ENCODE measurements at regions not wholly inside any gene's neighbourhood (a gene's known extent, or its start where the extent isn't known, plus 50 kb on each side); places are given as distances from the start of the nearest gene placed in this dataset.
A peak's percentile ranks its signal among the peaks of the same experiment; 100 is the strongest.

GRCh38 chr1:29380532-29380931, 144.2 kb downstream of the PTPRU start:
- DNase-seq, result no peak

- peak; percentile 49 for DNase-seq
Measured at GRCh38 chr1:29379443-29380073, 143.2 kb downstream of the PTPRU start.
